ENCODE measurements at regions not wholly inside any gene's neighbourhood (a gene's known extent, or its start where the extent isn't known, plus 50 kb on each side); places are given as distances from the start of the nearest gene placed in this dataset.

DNA sequence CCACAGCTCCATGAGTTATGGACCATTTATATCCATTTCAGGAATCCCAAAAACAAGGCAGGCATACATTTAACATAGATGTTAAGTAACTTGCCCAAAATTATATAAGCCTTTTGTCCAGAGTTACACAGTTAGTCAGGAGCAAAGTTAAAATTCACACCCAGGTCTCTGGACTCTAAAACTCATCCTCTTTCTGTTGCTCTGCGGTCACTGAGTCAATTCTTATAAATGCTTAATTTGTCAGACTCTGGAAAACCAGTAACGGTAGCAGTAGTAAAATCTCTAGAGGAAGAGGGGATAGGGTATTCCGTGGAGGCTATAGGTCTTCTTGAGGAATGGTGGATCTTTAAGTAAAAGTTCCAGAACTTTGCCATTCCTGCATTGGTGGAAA lies 223.6 kb upstream of the JUN start:
- no peaks in the 10 kb centered on the region for H4K20me1 ChIP-seq (ENCODE audit: insufficient read depth, low read length)
- no peaks in the 10 kb centered on the region for H3K79me2 ChIP-seq (ENCODE audit: insufficient read depth, low read length)
- peaks cover 18% of the 10 kb centered on the region for H3K4me1 ChIP-seq (ENCODE audit: insufficient read depth, low read length)
- H2AFZ ChIP-seq (ENCODE audit: low read length), result peak overlapping the region; percentile 35
- H3K27ac ChIP-seq (ENCODE audit: low read depth, low read length), result peak overlapping the region; percentile 65
- no peaks in the 10 kb centered on the region for H3K9me3 ChIP-seq (ENCODE audit: low read depth, low read length)
- peak overlapping the region; percentile 56 for H3K4me2 ChIP-seq (ENCODE audit: insufficient read depth, low read length)
- H3K27me3 ChIP-seq (ENCODE audit: insufficient read depth, low read length), result no peaks in the 10 kb centered on the region
- H3K36me3 ChIP-seq (ENCODE audit: insufficient read depth, low read length), result no peaks in the 10 kb centered on the region
- TF ChIP-seq, protein P1, sequence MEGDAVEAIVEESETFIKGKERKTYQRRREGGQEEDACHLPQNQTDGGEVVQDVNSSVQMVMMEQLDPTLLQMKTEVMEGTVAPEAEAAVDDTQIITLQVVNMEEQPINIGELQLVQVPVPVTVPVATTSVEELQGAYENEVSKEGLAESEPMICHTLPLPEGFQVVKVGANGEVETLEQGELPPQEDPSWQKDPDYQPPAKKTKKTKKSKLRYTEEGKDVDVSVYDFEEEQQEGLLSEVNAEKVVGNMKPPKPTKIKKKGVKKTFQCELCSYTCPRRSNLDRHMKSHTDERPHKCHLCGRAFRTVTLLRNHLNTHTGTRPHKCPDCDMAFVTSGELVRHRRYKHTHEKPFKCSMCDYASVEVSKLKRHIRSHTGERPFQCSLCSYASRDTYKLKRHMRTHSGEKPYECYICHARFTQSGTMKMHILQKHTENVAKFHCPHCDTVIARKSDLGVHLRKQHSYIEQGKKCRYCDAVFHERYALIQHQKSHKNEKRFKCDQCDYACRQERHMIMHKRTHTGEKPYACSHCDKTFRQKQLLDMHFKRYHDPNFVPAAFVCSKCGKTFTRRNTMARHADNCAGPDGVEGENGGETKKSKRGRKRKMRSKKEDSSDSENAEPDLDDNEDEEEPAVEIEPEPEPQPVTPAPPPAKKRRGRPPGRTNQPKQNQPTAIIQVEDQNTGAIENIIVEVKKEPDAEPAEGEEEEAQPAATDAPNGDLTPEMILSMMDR (IDR thresholded peaks at IDR 0.05; ENCODE audit: extremely low read depth, low read depth, low read length), result no peak
- DNase-seq (ENCODE audit: insufficient read length, low spot score, missing footprints), result no peak
- H3K4me3 ChIP-seq (ENCODE audit: insufficient read depth, low read length), result no peak overlapping the region

DNA sequence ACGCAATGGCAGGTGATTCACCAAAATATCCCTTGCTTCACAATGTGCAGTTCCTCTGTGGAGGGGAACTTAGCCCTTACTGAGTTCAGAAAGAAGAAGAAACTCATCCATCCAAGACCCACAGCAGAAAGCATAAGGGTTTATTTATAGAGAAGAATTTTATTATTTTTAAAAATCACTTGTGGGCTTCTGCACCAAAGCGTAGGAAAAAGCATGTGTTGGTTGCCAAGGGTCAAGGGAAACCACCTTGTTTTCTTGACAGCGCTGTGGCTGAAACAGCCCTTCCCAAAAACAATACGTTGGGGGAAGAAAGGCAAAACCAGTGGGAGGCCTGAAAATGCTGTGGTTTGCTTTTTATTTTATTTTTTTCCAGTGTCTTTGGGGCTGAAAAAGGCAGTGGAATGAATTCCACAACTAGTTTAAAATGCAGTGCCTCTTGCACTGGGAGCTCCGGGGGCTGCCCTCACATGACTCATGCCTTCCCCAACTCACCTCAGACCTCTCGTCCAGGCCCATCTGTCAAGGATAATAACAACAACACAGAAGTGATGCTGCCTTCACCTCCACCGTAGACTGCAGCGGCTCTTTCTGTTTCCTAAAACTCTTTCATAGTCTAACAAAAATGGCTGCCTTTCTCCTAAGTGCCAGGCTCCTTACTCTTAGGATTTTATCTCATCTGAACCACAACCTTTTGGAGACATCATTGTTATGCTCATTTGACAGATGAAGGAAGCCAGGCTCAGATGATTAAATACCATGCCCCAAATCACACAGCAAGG lies 224.2 kb upstream of the JUN start:
- peaks cover 18% of the 10 kb centered on the region for H3K4me1 ChIP-seq (ENCODE audit: insufficient read depth, low read length)
- TF ChIP-seq, protein P1 (IDR thresholded peaks at IDR 0.05; ENCODE audit: extremely low read depth, low read depth, low read length), result no peak
- H2AFZ ChIP-seq (ENCODE audit: low read length), result peak overlapping the region; percentile 77
- no peaks in the 10 kb centered on the region for H4K20me1 ChIP-seq (ENCODE audit: insufficient read depth, low read length)
- H3K36me3 ChIP-seq (ENCODE audit: insufficient read depth, low read length), result no peaks in the 10 kb centered on the region
- H3K9me3 ChIP-seq (ENCODE audit: low read depth, low read length), result no peaks in the 10 kb centered on the region
- no peaks in the 10 kb centered on the region for H3K27me3 ChIP-seq (ENCODE audit: insufficient read depth, low read length)
- no peaks in the 10 kb centered on the region for H3K79me2 ChIP-seq (ENCODE audit: insufficient read depth, low read length)
- H3K4me2 ChIP-seq (ENCODE audit: insufficient read depth, low read length), result peak overlapping the region; percentile 56
- peak overlapping the region; percentile 65 for H3K27ac ChIP-seq (ENCODE audit: low read depth, low read length)
- no peak for DNase-seq (ENCODE audit: insufficient read length, low spot score, missing footprints)
- peak overlapping the region; percentile 10 for H3K4me3 ChIP-seq (ENCODE audit: insufficient read depth, low read length)

DNA sequence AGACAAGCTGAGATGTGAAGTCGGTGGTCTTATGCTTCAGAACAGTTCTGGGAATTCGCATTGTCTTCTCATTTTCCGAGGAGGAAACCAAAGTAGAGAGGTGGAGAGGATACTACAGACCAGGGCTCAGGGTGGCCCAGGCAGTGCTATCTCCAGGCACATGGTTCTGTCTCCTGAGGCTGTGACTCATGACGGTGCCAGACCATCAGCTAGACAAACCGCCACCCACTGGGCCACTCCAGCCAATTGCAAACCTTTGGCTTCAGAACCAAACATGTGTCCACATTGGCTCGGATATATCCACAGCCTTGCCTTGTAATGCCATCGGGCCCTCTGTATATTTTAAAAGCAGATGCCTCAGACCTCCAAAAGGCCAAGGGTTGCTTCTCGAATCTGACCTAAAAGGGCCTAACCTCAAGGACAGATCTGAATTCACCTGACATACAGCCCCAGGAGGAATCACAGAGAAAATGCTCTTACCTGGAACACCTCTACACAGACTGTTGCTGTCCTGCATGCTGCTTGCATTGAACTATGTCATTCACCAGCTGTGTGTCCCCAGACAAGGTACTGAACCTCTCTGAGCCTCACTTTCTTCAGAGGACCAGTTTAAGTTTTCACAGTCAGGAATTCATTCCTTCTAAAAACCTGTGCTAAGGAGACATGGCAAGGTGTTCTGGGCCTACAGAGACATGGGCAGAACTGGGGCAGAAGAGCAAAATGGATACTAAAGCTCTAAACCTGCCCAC lies 224.9 kb upstream of the JUN start:
- Histone ChIP-seq H3K27me3 (ENCODE audit: insufficient read depth, low read length) (no peaks in the 10 kb centered on the region), H3K4me3 (ENCODE audit: insufficient read depth, low read length) (peak overlapping the region; percentile 10), H3K4me2 (ENCODE audit: insufficient read depth, low read length) (peak overlapping the region; percentile 56), H3K4me1 (ENCODE audit: insufficient read depth, low read length) (peaks cover 26% of the 10 kb centered on the region), H3K27ac (ENCODE audit: low read depth, low read length) (peak overlapping the region; percentile 65), H3K9me3 (ENCODE audit: low read depth, low read length) (no peaks in the 10 kb centered on the region), H4K20me1 (ENCODE audit: insufficient read depth, low read length) (no peaks in the 10 kb centered on the region), H3K79me2 (ENCODE audit: insufficient read depth, low read length) (no peaks in the 10 kb centered on the region), H2AFZ (ENCODE audit: low read length) (peak overlapping the region; percentile 77), H3K36me3 (ENCODE audit: insufficient read depth, low read length) (no peaks in the 10 kb centered on the region)
- peak; percentile 69 for DNase-seq (ENCODE audit: insufficient read length, low spot score, missing footprints)
- TF ChIP-seq, protein P1 (IDR thresholded peaks at IDR 0.05; ENCODE audit: extremely low read depth, low read depth, low read length), result no peak

DNA sequence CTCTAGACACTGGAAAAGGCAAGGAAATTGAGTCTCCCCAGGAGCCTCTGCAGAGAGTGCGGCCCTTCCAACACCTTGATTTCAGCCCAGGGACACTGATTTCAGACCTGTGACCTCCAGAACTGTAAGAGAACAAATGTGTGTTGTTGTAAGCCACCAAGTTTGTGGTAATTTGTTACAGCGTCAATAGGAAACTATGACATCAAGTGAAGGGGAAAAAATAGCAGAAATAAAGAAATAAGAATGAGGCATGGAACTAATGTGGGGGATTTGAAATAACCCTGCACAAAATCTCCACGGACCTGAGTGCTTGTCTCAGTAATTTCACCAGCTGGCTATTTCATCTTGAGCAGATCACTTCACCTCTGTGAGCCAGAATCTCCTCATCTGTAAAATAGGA lies 227.8 kb upstream of the JUN start:
- no peak overlapping the region for H3K4me2 ChIP-seq (ENCODE audit: insufficient read depth, low read length)
- no peak overlapping the region for H2AFZ ChIP-seq (ENCODE audit: low read length)
- no peaks in the 10 kb centered on the region for H3K9me3 ChIP-seq (ENCODE audit: low read depth, low read length)
- no peaks in the 10 kb centered on the region for H4K20me1 ChIP-seq (ENCODE audit: insufficient read depth, low read length)
- no peak overlapping the region for H3K27ac ChIP-seq (ENCODE audit: low read depth, low read length)
- peaks cover 44% of the 10 kb centered on the region for H3K4me1 ChIP-seq (ENCODE audit: insufficient read depth, low read length)
- no peak for DNase-seq (ENCODE audit: insufficient read length, low spot score, missing footprints)
- TF ChIP-seq, protein P1 (IDR thresholded peaks at IDR 0.05; ENCODE audit: extremely low read depth, low read depth, low read length), result no peak
- H3K4me3 ChIP-seq (ENCODE audit: insufficient read depth, low read length), result no peak overlapping the region
- H3K27me3 ChIP-seq (ENCODE audit: insufficient read depth, low read length), result no peaks in the 10 kb centered on the region
- no peaks in the 10 kb centered on the region for H3K79me2 ChIP-seq (ENCODE audit: insufficient read depth, low read length)
- H3K36me3 ChIP-seq (ENCODE audit: insufficient read depth, low read length), result no peaks in the 10 kb centered on the region

All from osteoblast (primary cell).